Keratinocyte (primary cell): ENCODE measurements at regions not wholly inside any gene's neighbourhood (a gene's known extent, or its start where the extent isn't known, plus 50 kb on each side); places are given as distances from the start of the nearest gene placed in this dataset.
A peak's percentile ranks its signal among the peaks of the same experiment; 100 is the strongest.

Source experiments
- DNase-seq: peaks from one replicate; pipeline ENCODE4 v3.0.0-alpha.2; 2011; ENCODE audit warnings: low read depth, missing footprints, low spot score
- FAIRE-seq: peaks from 2 replicates; lab custom pipeline; 2011; peaks lifted over from hg19 to GRCh38; lab: Jason Lieb, UNC
- H2AFZ ChIP-seq: 2 replicates; pipeline ENCODE4 v1.6.0; 2012; ENCODE audit warnings: low read length, control low read depth, inconsistent platforms; ENCODE audit not compliant: control insufficient read depth
- H3K27ac ChIP-seq: 2 replicates; pipeline ENCODE4 v1.5.1; 2011; ENCODE audit warnings: low read length; ENCODE audit not compliant: control insufficient read depth, insufficient read depth
- H3K27me3 ChIP-seq: 3 replicates; pipeline ENCODE4 v1.6.0; 2011; ENCODE audit warnings: low read length; ENCODE audit not compliant: control insufficient read depth, insufficient read depth; ENCODE audit errors: extremely low read depth
- H3K36me3 ChIP-seq, 2 experiments: 2 replicates in 1 of 2; 3 replicates in 1 of 2; pipeline ENCODE4 v1.5.1; 2011; ENCODE audit warnings: low read length in 2 of 2, mild to moderate bottlenecking in 1 of 2; ENCODE audit not compliant: control insufficient read depth in 2 of 2, insufficient read depth in 2 of 2; ENCODE audit errors: extremely low read depth in 1 of 2
- H3K4me1 ChIP-seq: 3 replicates; pipeline ENCODE4 v1.5.1; 2011; ENCODE audit warnings: low read length; ENCODE audit not compliant: control insufficient read depth, insufficient read depth; ENCODE audit errors: extremely low read depth
- H3K4me2 ChIP-seq: 3 replicates; pipeline ENCODE4 v1.6.0; 2011; ENCODE audit warnings: low read depth, low read length; ENCODE audit not compliant: control insufficient read depth, insufficient read depth; ENCODE audit errors: extremely low read depth
- H3K4me3 ChIP-seq, 3 experiments: fragments of 200-600 bp in 1 of 3; sonication (generic) in 1 of 3; 2 replicates in 2 of 3; 3 replicates in 1 of 3; pipeline ENCODE4 v1.5.1; 2011 to 2016; ENCODE audit warnings: low read length in 3 of 3, mild to moderate bottlenecking in 3 of 3, control low read depth in 2 of 3, inconsistent platforms in 1 of 3, low read depth in 1 of 3, mixed read lengths in 1 of 3, mixed run types in 1 of 3, moderate library complexity in 1 of 3; ENCODE audit not compliant: control insufficient read depth in 2 of 3, insufficient read depth in 2 of 3; ENCODE audit errors: extremely low read depth in 1 of 3
- H3K79me2 ChIP-seq: 2 replicates; pipeline ENCODE4 v1.6.0; 2012; ENCODE audit warnings: low read length; ENCODE audit not compliant: control insufficient read depth, insufficient read depth
- H3K9ac ChIP-seq: 3 replicates; pipeline ENCODE4 v1.6.0; 2011; ENCODE audit warnings: low read length; ENCODE audit not compliant: control insufficient read depth, insufficient read depth; ENCODE audit errors: extremely low read depth
- H3K9me1 ChIP-seq: 3 replicates; pipeline ENCODE4 v1.6.0; 2011; ENCODE audit warnings: low read length; ENCODE audit not compliant: control insufficient read depth, insufficient read depth; ENCODE audit errors: extremely low read depth
- H3K9me3 ChIP-seq: 2 replicates; pipeline ENCODE4 v1.5.1; 2012; ENCODE audit warnings: low read depth, low read length; ENCODE audit not compliant: control insufficient read depth
- H4K20me1 ChIP-seq: 3 replicates; pipeline ENCODE4 v1.6.0; 2011; ENCODE audit warnings: low read length; ENCODE audit not compliant: control insufficient read depth, insufficient read depth; ENCODE audit errors: extremely low read depth
- EZH2 ChIP-seq: IDR thresholded peaks from one replicate; pipeline ENCODE4 v1.6.1; 2012; ENCODE audit warnings: inconsistent platforms, mild to moderate bottlenecking, low read length, moderate library complexity
- dilution Hi-C: fragments of 300-500 bp; cut with MboI; formaldehyde crosslinking; loops from one replicate; pipeline ENCODE4 v1.7.0; 2020; ENCODE audit warnings: low sequenced_read_pairs; ENCODE audit not compliant: extremely low pct_ligation_motif_present
- TF ChIP-seq, protein P1 (sequence below), 3 experiments: IDR thresholded peaks in 1 of 3; conservative IDR thresholded peaks in 1 of 3; optimal IDR thresholded peaks in 1 of 3; 2 replicates in 2 of 3; 3 replicates in 1 of 3; pipeline versions ENCODE3 to v1.5.1; 2011; ENCODE audit warnings: low read length in 3 of 3, mild to moderate bottlenecking in 3 of 3, moderate library complexity in 2 of 3, control low read depth in 1 of 3, inconsistent platforms in 1 of 3; ENCODE audit not compliant: insufficient read depth in 2 of 3; ENCODE audit errors: extremely low read depth in 1 of 3

DNA sequence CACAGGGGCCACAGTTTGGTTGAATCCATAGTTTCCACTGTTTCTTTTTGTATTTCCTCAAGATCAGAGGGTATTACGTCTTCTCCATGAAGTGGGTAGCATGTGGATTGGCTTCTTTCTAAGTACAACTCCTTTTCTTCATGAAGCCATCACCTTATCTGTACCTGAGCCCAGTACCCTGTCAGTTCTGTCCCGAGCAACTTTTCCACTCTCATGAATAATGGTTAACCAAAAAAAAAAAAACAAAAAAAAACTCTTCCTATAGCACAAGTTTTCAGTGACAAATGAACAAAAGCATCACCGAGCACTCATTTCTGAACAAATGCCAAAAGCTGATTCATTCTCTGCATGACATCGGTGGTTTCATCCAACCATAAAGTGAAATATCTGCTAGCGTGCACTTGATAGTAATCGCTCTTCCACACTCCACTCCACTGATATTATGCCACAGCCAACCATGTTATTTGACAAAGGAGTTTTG is 53.0 kb upstream of the CCDC150 start:
- no peak overlapping the region for H3K4me2 ChIP-seq

DNA sequence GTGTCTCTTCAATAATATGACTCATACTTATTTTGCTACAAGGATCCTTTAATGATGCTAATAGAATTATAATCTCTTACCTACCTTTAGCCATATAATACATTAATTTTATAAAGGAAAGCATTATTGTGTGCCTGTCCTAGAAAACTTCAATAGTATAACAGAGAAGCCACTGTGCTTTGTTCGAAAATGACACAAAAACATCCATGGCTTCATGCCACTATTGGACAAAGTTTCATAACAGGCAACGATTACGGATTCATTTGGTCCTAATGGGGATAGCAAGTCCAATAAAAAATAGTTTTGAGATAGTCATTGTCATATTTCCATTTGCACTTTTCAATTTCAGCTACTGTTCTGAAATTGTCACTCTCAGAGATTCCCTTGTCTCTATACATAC is 52.5 kb upstream of the CCDC150 start:
- Histone ChIP-seq H3K4me3 (no peak overlapping the region), H3K4me2 (no peak overlapping the region), H3K27ac (no peak overlapping the region), H3K27me3 (peaks cover 9% of the 10 kb centered on the region), H3K9me1 (no peaks in the 10 kb centered on the region), H4K20me1 (no peaks in the 10 kb centered on the region), H2AFZ (no peak overlapping the region), H3K36me3 (no peaks in the 10 kb centered on the region), H3K79me2 (no peaks in the 10 kb centered on the region), H3K4me1 (no peaks in the 10 kb centered on the region), H3K9ac (no peak overlapping the region), H3K9me3 (no peaks in the 10 kb centered on the region)
- dilution Hi-C loops = no loop called here
- no peak for DNase-seq
- TF ChIP-seq, protein P1, sequence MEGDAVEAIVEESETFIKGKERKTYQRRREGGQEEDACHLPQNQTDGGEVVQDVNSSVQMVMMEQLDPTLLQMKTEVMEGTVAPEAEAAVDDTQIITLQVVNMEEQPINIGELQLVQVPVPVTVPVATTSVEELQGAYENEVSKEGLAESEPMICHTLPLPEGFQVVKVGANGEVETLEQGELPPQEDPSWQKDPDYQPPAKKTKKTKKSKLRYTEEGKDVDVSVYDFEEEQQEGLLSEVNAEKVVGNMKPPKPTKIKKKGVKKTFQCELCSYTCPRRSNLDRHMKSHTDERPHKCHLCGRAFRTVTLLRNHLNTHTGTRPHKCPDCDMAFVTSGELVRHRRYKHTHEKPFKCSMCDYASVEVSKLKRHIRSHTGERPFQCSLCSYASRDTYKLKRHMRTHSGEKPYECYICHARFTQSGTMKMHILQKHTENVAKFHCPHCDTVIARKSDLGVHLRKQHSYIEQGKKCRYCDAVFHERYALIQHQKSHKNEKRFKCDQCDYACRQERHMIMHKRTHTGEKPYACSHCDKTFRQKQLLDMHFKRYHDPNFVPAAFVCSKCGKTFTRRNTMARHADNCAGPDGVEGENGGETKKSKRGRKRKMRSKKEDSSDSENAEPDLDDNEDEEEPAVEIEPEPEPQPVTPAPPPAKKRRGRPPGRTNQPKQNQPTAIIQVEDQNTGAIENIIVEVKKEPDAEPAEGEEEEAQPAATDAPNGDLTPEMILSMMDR (optimal IDR thresholded peaks at IDR 0.05 in 1 of 3, IDR thresholded peaks at IDR 0.05 in 1 of 3, conservative IDR thresholded peaks at IDR 0.05 in 1 of 3; ENCODE audit: extremely low read depth in 1 of 3, insufficient read depth in 2 of 3, low read length in 3 of 3) = no peak
- no peak for TF ChIP-seq EZH2
- no peak for FAIRE-seq

More for the DNA sequence above, 53.0 kb upstream of the CCDC150 start:
- dilution Hi-C loops = no loop called here
- Histone ChIP-seq H3K9ac (no peak overlapping the region), H3K9me3 (no peaks in the 10 kb centered on the region), H3K36me3 (no peaks in the 10 kb centered on the region), H2AFZ (no peak overlapping the region), H3K79me2 (no peaks in the 10 kb centered on the region), H3K27me3 (peaks cover 5% of the 10 kb centered on the region), H3K4me1 (no peaks in the 10 kb centered on the region), H3K4me3 (no peak overlapping the region), H4K20me1 (no peaks in the 10 kb centered on the region), H3K9me1 (no peaks in the 10 kb centered on the region), H3K27ac (no peak overlapping the region)
- TF ChIP-seq EZH2 = no peak
- TF ChIP-seq, protein P1 (optimal IDR thresholded peaks at IDR 0.05 in 1 of 3, IDR thresholded peaks at IDR 0.05 in 1 of 3, conservative IDR thresholded peaks at IDR 0.05 in 1 of 3; ENCODE audit: extremely low read depth in 1 of 3, insufficient read depth in 2 of 3, low read length in 3 of 3) = no peak
- no peak for DNase-seq
- FAIRE-seq = peak; percentile 39
